ENCODE measurements at regions not wholly inside any gene's neighbourhood (a gene's known extent, or its start where the extent isn't known, plus 50 kb on each side); places are given as distances from the start of the nearest gene placed in this dataset.
"Not testable (repeated sequence)": the region's sequence is repeated elsewhere in the genome, so short reads cannot be mapped to it uniquely, and the experiment has no call there.

- DNase-seq (ENCODE audit: low read depth in 2 of 2) = no peak
Measured at GRCh38 chr14:53857625-53858344, 98.8 kb downstream of the BMP4 start.

DNA sequence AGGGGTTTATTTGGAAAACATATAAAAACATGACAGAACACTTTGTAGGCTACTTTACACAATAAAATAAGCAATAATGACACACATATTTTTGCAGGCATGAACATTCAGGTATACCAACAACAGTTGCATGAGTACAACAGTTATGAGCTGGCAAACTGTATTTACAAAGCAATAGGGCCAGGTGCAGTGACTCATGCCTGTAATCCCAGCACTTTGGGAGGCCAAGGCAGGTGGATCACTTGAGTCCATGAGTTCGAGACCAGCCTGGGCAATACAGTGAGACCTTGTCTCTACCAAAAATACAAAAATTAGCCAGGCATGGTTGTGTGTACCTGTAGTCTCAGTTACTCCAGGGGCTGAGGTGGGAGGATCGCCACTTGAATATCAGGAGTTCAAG lies 101.1 kb downstream of the BMP4 start:
- no peak for DNase-seq (ENCODE audit: low read depth in 2 of 2)

DNA sequence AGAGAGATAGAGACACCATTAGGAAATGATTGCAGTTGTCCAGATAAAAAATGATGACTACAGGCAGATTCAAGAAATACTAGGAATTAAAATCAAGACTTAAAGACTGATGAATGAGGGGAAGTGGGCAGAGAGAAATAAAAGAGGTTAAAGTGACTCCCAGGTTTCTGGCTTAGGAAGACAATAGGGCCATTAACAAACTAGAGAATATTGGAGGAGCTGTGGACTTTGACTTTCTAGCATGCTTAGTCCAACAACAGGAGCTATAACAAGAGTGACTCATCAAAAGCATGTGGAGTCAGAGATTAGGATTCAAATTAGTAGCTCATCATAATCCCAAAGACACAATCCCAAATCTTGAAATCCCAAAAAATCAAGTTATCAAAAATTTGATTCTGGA lies 101.5 kb downstream of the BMP4 start:
- DNase-seq (ENCODE audit: low read depth in 2 of 2) = no peak

GRCh38 chr14:53851394-53852090 lies 105.1 kb downstream of the BMP4 start:
- DNase-seq (ENCODE audit: low read depth in 2 of 2) = no peak

DNA sequence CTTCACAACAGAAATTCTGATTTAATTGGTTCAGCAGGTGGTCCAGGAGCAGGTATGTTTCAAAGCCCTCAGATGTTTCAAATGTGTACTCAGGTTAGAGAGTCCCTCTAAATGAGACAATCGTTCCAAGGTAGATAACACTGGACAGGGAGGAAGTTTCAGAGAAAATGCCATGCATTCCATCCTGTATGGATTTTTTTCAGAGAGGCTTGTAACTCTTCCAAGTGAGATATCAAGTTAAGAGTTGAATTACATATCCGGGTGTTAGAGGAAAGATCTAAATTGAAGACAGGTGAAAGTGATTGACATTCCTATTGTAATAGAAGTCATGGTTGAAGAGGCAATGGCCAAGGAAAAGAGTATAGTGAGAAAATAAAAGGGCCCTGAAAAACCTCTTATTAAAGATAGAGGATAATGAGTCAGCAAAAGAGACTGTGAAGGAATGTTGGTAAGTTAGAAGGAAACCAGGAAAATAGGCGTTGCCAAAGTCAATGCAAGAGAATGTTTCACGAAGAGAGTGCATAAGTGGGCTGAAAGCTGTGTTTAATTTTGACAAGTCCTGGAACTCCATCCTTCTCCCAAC lies 105.8 kb downstream of the BMP4 start:
- DNase-seq (ENCODE audit: low read depth in 2 of 2) = no peak

- no peak for DNase-seq (ENCODE audit: low read depth in 2 of 2)
Measured at GRCh38 chr14:53849549-53849948, 107.1 kb downstream of the BMP4 start.

DNA sequence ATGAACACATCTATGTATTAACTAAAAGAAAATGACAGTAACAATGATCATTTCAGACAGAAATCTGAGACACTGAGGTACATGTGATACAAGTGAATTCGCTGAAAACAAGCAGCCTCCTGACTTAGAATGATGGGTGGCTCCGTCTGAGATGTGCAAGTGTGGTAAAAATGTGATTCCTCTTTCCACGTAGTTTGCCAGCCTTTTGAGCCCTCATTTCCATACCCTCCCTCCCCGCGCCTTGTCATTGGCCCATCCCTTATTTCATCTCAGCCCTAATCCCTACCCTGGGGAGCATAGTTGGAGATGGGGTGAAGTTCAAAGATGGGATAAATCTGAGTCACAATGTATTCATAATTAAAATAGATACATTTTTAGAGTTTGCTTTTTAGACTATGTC lies 107.8 kb downstream of the BMP4 start:
- DNase-seq (ENCODE audit: low read depth in 2 of 2) = no peak

DNA sequence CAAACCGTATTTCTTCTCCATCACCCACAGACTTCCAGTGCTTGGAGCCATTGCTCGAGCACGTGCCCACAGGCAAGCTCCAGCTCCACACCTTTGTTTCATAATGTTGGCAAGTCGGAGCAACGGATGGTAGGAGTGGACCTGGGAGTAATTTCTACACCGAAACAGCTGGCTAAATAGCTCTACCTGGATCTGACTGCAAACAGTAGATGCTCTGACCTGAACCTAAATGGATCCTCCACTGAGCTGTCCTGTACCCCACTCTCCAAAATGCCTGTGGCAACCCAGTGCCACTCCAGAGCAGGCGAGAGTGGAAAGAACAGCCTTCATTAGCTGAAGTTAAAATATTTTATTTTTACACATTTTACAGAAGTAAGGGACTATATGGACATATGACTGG lies 108.7 kb downstream of the BMP4 start:
- no peak for DNase-seq (ENCODE audit: low read depth in 2 of 2)

GRCh38 chr14:53847057-53847456 lies 109.6 kb downstream of the BMP4 start:
- DNase-seq (ENCODE audit: low read depth in 2 of 2) = no peak

DNA sequence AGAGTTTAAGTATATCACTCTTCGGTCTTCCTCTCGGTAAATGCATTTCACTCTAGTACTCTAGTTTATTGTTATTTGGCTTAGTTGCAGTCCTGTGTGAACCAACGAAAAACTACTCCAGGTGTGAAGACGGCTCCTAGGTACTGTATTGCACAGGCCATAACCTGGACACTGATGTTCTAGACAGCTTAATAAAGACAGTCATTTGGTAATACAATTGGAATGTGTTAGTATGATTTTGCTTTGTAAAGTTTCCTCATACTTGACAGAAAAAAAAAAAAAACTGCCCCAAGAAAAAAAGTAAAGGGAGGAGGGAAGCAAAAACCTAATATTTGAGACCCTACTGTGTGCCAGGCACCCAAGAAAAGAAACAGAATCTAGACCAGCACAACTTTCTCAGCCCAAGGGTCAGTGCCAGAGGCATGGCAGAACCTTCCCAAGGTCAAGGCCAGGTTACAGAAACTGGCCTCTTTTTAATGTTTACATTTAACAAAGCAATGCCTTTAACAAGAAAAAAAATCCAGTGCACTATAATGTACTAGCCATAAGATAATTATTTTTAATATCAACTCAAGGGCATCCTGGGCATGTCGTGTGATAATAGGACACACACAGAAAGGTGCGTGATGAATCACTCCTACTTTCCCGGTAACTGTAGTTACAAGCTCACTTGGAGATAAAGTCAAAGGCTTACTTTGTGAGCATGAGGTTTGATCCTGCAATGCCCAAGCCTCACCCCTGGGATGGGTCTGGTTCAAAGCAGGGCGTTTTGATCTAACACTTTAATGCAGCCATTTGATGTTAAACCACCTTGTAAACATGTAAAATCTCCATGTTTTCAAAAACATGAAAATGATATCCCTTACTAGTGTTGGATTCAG lies 110.6 kb downstream of the BMP4 start:
- DNase-seq (ENCODE audit: low read depth in 2 of 2) = no peak

DNA sequence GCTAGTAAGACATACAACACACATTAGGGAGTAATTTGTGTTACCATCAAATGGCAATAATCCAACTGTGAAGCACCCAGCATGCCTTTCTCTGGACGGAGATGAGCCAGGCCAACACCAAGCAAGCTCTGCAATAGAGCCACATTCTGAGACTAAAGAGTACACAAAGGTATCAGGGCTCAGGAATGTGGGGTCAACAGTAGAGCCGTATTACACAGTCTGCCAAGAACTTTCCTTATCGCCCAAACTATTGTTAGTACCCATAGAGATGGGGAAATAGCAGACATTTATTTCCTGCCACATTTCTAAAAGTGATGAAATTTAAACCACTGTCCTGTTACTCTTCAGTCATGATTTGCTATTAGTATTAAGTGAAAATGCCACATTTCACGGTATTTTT lies 113.7 kb downstream of the BMP4 start:
- DNase-seq (ENCODE audit: low read depth in 2 of 2) = no peak

DNA sequence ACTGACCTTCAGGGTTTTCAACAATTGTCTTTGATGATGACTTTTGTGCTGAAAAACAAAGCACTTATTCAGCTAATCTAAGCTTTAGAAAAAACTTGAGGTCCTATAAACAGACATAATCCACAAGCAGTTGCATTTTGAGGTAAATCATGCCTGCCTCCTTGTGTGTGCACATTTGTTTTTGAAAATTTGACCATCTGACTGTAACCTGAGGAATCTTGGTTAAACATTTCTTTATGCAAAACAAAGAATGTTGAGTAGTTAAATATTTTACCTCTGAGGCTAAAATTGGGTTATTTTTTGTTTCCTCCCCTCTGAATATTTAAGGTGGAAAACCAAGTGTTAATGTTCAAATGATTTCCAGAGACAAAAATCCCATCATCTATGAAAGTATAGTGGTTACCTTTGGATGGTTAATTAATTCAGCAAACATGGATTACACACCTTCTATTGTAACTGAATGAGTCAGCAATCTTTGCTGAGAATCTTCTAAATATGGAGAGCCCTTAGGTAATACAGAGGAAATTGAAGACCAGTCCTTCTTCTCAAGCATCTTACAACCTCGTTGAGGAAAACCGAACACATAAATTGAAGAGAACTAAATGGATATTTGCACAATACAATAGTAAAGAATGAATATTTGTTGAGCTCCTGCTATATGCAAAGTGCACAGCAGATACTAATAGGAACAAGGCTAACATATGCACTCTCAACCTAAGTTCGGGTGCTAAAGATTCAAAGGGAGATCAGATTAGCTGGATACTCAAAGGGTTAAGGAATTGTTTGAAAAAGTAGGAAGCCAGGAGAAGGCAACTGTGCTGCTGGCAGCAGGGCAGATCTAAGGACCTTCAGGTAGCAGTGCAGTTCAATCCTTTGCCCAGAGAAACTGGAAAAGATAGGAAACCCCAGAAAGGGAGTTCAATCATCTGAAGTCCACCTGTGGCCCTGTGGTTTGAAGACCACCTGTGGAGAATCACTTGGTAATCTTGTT lies 115.2 kb downstream of the BMP4 start:
- no peak for DNase-seq (ENCODE audit: low read depth in 2 of 2)

- DNase-seq (ENCODE audit: low read depth in 2 of 2) = no peak
Measured at GRCh38 chr14:53840444-53840843, 116.2 kb downstream of the BMP4 start.

GRCh38 chr14:53838374-53838773 lies 118.3 kb downstream of the BMP4 start:
- no peak for DNase-seq (ENCODE audit: low read depth in 2 of 2)

GRCh38 chr14:53837656-53838055 lies 119.0 kb downstream of the BMP4 start:
- not testable (repeated sequence) for DNase-seq (ENCODE audit: low read depth in 2 of 2)

- no peak for DNase-seq (ENCODE audit: low read depth in 2 of 2)
Measured at GRCh38 chr14:53836551-53836950, 120.1 kb downstream of the BMP4 start.

GRCh38 chr14:53828820-53829219 lies 127.8 kb downstream of the BMP4 start:
- no peak for DNase-seq (ENCODE audit: low read depth in 2 of 2)

- no peak for DNase-seq (ENCODE audit: low read depth in 2 of 2)
Measured at GRCh38 chr14:53824061-53824460, 132.6 kb downstream of the BMP4 start.

- DNase-seq (ENCODE audit: low read depth in 2 of 2) = no peak
Measured at GRCh38 chr14:53814392-53814791, 142.2 kb downstream of the BMP4 start.

DNA sequence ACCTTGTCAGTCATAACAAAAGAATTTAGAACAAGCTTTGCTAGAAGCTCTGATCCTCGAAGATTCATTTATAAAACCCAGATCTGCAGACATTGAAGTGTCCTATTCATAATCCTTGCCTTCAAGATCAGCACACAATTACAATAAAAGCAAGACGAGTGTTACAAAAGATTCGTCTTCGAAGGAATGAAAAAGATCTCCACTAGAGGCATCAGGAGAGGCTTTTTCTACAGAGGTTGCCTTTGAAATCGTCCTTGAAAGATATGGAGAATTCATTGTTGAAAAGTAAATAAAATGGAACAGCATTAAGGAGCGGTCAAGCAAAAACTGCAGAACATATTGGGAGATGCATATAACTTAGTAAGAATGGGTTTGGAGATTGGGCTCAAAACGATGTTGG lies 146.4 kb downstream of the BMP4 start:
- no peak for DNase-seq (ENCODE audit: low read depth in 2 of 2)

DNA sequence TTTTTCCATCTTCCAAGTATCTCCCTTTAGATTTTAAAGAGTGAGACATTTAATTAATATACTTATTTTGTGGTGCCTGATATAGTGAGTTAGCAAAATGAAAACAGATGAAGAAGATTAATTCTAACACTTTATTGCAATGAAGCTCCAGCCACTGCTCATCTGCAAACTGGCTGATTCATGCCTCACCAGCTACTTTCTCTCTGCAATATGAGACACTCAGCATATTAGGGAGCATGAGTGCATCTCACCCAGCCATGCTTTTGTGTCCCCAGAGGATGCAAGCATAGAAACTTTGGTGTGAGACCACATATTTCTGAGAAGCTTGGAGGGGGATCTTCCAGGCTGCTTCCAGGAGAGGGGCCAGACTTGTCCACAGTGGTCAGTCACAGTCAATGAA lies 148.6 kb downstream of the BMP4 start:
- no peak for DNase-seq (ENCODE audit: low read depth in 2 of 2)

Measured in stimulated activated CD4-positive, alpha-beta T cell treated with anti-CD3 and anti-CD28 coated beads, Interleukin-12 subunit alpha, Interleukin-12 subunit beta, amount 100 ng/mL, for 24 hours (primary cell).